OCI-LY3 (cell line): ENCODE measurements at regions not wholly inside any gene's neighbourhood (a gene's known extent, or its start where the extent isn't known, plus 50 kb on each side); places are given as distances from the start of the nearest gene placed in this dataset.
"Not testable (repeated sequence)": the region's sequence is repeated elsewhere in the genome, so short reads cannot be mapped to it uniquely, and the experiment has no call there.

Experiments used
- EZH2phosphoT487 ChIP-seq: fragments of 200-600 bp; shearing (Covaris generic); IDR thresholded peaks from 2 replicates; pipeline ENCODE4 v1.6.1; 2018; ENCODE audit warnings: antibody characterized with exemption, mixed run types, low read depth
- TF ChIP-seq, protein P1 (sequence below): fragments of 200-600, 300-600 bp; sonication (generic); IDR thresholded peaks from 2 replicates; pipeline ENCODE4 v1.5.1; 2014; ENCODE audit warnings: antibody characterized with exemption, low read length, low read depth

DNA sequence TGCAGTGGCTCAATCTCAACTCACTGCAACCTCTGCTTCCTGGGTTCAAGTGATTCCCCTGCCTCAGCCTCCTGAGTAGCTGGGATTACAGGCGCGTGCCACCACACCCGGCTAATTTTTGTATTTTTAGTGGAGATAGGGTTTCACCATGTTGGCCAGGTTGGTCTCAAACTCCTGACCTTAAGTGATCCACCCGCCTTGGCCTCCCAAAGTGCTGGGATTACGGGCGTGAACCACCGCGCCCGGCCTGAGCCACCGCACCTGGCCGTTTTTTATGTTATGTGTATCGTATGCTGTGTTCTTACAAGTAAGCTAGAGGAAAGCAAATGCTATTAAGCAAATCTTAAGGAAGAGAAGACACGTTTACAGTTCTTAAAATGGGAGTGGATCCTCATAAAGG is 141.8 kb downstream of the DNAJB6 start:
- TF ChIP-seq, protein P1, sequence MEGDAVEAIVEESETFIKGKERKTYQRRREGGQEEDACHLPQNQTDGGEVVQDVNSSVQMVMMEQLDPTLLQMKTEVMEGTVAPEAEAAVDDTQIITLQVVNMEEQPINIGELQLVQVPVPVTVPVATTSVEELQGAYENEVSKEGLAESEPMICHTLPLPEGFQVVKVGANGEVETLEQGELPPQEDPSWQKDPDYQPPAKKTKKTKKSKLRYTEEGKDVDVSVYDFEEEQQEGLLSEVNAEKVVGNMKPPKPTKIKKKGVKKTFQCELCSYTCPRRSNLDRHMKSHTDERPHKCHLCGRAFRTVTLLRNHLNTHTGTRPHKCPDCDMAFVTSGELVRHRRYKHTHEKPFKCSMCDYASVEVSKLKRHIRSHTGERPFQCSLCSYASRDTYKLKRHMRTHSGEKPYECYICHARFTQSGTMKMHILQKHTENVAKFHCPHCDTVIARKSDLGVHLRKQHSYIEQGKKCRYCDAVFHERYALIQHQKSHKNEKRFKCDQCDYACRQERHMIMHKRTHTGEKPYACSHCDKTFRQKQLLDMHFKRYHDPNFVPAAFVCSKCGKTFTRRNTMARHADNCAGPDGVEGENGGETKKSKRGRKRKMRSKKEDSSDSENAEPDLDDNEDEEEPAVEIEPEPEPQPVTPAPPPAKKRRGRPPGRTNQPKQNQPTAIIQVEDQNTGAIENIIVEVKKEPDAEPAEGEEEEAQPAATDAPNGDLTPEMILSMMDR = not testable (repeated sequence)
- not testable (repeated sequence) for TF ChIP-seq EZH2phosphoT487
